ENCODE measurements at regions not wholly inside any gene's neighbourhood (a gene's known extent, or its start where the extent isn't known, plus 50 kb on each side); places are given as distances from the start of the nearest gene placed in this dataset.

DNA sequence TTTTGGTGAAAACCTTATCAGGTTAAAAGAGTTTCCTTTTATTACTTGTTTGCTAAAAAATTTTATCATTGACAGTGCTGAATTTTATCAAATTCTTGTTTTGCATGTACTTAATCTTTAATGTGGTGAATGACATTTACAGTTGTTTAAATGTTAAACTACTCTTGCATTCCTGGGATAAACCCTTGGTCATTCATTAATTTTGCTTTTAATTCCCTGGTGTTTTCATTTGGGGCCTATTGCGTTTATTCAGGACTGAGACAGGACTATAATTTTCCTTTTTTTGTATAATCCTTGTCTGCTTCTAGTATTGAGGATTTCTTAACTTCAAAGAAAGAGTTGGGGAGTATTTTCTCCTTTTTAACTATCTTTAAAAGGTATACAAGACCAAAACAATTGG lies 98.7 kb upstream of the TLL1 start:
- H3K4me2 ChIP-seq (ENCODE audit: unreplicated experiment), result no peak overlapping the region
- no peaks in the 10 kb centered on the region for H3K4me1 ChIP-seq (ENCODE audit: insufficient read depth)
- H3K27me3 ChIP-seq (replicated peaks; ENCODE audit: insufficient read depth), result no peaks in the 10 kb centered on the region
- H4K20me1 ChIP-seq (ENCODE audit: insufficient read depth), result no peaks in the 10 kb centered on the region
- no peak overlapping the region for H3K27ac ChIP-seq
- no peaks in the 10 kb centered on the region for H3K36me3 ChIP-seq (ENCODE audit: low read depth)
- no peaks in the 10 kb centered on the region for H3K9me2 ChIP-seq (ENCODE audit: insufficient read depth)
- in situ Hi-C loops (cut with MboI), result no loop called here
- DNase-seq, result no peak
- 5 to 6% methylated on average over 1 of the region's 1 CpG for WGBS, 2 experiments (ENCODE audit: low coverage in 1 of 2, low lambda C conversion rate in 2 of 2, missing lambda C conversion rate in 2 of 2)
- TF ChIP-seq EZH2phosphoT487 (IDR thresholded peaks at IDR 0.05; ENCODE audit: insufficient read depth, low read depth) (no peak), EZH2 (IDR thresholded peaks at IDR 0.05; ENCODE audit: insufficient read depth, poor library complexity, severe bottlenecking) (no peak)
- no peaks in the 10 kb centered on the region for H3K79me2 ChIP-seq (ENCODE audit: insufficient read depth)
- no peaks in the 10 kb centered on the region for H3F3A ChIP-seq (ENCODE audit: insufficient read depth)
- no peak overlapping the region for H2AFZ ChIP-seq
- no peak overlapping the region for H3K4me3 ChIP-seq
- no peaks in the 10 kb centered on the region for H3K9me3 ChIP-seq (ENCODE audit: low read depth)
- H3K9ac ChIP-seq, result no peak overlapping the region

GRCh38 chr4:165779950-165780670 lies 92.9 kb upstream of the TLL1 start:
- Histone ChIP-seq H3K9ac (no peak overlapping the region), H3K27me3 (replicated peaks; ENCODE audit: insufficient read depth) (no peaks in the 10 kb centered on the region), H3K4me2 (ENCODE audit: unreplicated experiment) (no peak overlapping the region), H3K27ac (no peak overlapping the region), H2AFZ (no peak overlapping the region), H4K20me1 (ENCODE audit: insufficient read depth) (no peaks in the 10 kb centered on the region), H3K9me2 (ENCODE audit: insufficient read depth) (no peaks in the 10 kb centered on the region; the same call in 1 of the 2 replicates), H3F3A (ENCODE audit: insufficient read depth) (no peaks in the 10 kb centered on the region), H3K9me3 (ENCODE audit: low read depth) (no peaks in the 10 kb centered on the region), H3K36me3 (ENCODE audit: low read depth) (no peaks in the 10 kb centered on the region), H3K4me1 (ENCODE audit: insufficient read depth) (no peaks in the 10 kb centered on the region), H3K4me3 (no peak overlapping the region), H3K79me2 (ENCODE audit: insufficient read depth) (no peaks in the 10 kb centered on the region)
- no peak for DNase-seq
- in situ Hi-C loops (cut with MboI), result no loop called here
- TF ChIP-seq EZH2 (IDR thresholded peaks at IDR 0.05; ENCODE audit: insufficient read depth, poor library complexity, severe bottlenecking), result no peak
- no peak for TF ChIP-seq EZH2phosphoT487 (IDR thresholded peaks at IDR 0.05; ENCODE audit: insufficient read depth, low read depth)
- WGBS, 2 experiments (ENCODE audit: low coverage in 1 of 2, low lambda C conversion rate in 2 of 2, missing lambda C conversion rate in 2 of 2), result 19 to 26% methylated on average over 5 of the region's 5 CpGs

DNA sequence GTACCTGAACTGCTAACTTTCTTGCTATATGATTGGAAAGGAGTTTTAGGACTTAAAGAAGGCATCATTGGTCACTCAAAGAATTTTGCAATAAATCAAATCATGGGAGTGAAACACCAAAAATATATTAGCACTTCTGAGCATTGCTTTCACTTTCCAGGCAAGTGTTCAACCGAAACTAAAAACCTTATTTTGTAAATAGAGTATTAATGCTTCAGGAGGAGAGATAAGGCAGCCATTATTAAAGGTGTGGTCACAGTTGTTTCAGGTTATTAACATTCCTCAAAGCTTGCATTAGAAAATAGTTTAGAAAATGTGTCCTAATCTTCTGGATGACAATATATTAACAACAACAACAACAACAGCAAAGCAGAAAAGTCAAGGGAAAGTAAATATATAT lies 92.3 kb upstream of the TLL1 start:
- H3K9me3 ChIP-seq (ENCODE audit: low read depth), result no peaks in the 10 kb centered on the region
- no peaks in the 10 kb centered on the region for H3K79me2 ChIP-seq (ENCODE audit: insufficient read depth)
- no peaks in the 10 kb centered on the region for H3K4me1 ChIP-seq (ENCODE audit: insufficient read depth)
- H3K9me2 ChIP-seq (ENCODE audit: insufficient read depth), result no peaks in the 10 kb centered on the region; the same call in 1 of the 2 replicates
- H3K9ac ChIP-seq, result no peak overlapping the region
- WGBS, 2 experiments (ENCODE audit: low coverage in 1 of 2, low lambda C conversion rate in 2 of 2, missing lambda C conversion rate in 2 of 2), result 0 to 4% methylated on average over 1 of the region's 1 CpG
- H3K27me3 ChIP-seq (replicated peaks; ENCODE audit: insufficient read depth), result no peaks in the 10 kb centered on the region
- TF ChIP-seq EZH2phosphoT487 (IDR thresholded peaks at IDR 0.05; ENCODE audit: insufficient read depth, low read depth) (no peak), EZH2 (IDR thresholded peaks at IDR 0.05; ENCODE audit: insufficient read depth, poor library complexity, severe bottlenecking) (no peak)
- no peaks in the 10 kb centered on the region for H3K36me3 ChIP-seq (ENCODE audit: low read depth)
- H3K27ac ChIP-seq, result no peak overlapping the region
- no peak overlapping the region for H2AFZ ChIP-seq
- no peaks in the 10 kb centered on the region for H3F3A ChIP-seq (ENCODE audit: insufficient read depth)
- H4K20me1 ChIP-seq (ENCODE audit: insufficient read depth), result no peaks in the 10 kb centered on the region
- DNase-seq, result no peak
- no peak overlapping the region for H3K4me3 ChIP-seq
- no peak overlapping the region for H3K4me2 ChIP-seq (ENCODE audit: unreplicated experiment)
- in situ Hi-C loops (cut with MboI), result no loop called here

DNA sequence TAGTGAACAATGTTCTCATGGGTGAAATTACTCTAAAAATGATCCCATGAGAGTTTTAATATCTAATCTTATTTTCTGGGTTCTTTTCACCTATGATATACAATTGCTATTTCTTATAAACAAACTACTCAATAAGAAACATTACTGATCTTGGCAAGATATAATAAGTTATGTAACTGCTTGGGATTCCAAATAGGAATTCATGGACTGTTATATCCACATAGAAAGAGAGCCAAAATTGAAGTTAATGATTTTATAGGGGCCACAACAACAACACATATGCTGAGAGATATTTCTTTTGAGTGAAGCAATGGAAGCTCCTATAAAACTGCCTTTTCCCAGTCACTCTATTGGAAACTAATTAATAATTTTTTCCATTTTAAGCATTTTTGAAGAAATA lies 90.4 kb upstream of the TLL1 start:
- Histone ChIP-seq H3K36me3 (ENCODE audit: low read depth) (no peaks in the 10 kb centered on the region), H3K4me1 (ENCODE audit: insufficient read depth) (no peaks in the 10 kb centered on the region), H3K27ac (no peak overlapping the region), H3F3A (ENCODE audit: insufficient read depth) (no peaks in the 10 kb centered on the region), H3K9me3 (ENCODE audit: low read depth) (no peaks in the 10 kb centered on the region), H4K20me1 (ENCODE audit: insufficient read depth) (no peaks in the 10 kb centered on the region), H3K79me2 (ENCODE audit: insufficient read depth) (no peaks in the 10 kb centered on the region), H3K9me2 (ENCODE audit: insufficient read depth) (no peaks in the 10 kb centered on the region; the same call in 1 of the 2 replicates), H3K4me2 (ENCODE audit: unreplicated experiment) (no peak overlapping the region), H3K9ac (no peak overlapping the region), H3K4me3 (no peak overlapping the region), H2AFZ (no peak overlapping the region), H3K27me3 (replicated peaks; ENCODE audit: insufficient read depth) (no peaks in the 10 kb centered on the region)
- in situ Hi-C loops (cut with MboI), result no loop called here
- TF ChIP-seq EZH2 (IDR thresholded peaks at IDR 0.05; ENCODE audit: insufficient read depth, poor library complexity, severe bottlenecking) (no peak), EZH2phosphoT487 (IDR thresholded peaks at IDR 0.05; ENCODE audit: insufficient read depth, low read depth) (no peak)
- DNase-seq, result no peak

GRCh38 chr4:165783626-165784025 lies 89.4 kb upstream of the TLL1 start:
- WGBS, 2 experiments (ENCODE audit: low coverage in 1 of 2, low lambda C conversion rate in 2 of 2, missing lambda C conversion rate in 2 of 2), result 9 to 13% methylated on average over 3 of the region's 3 CpGs
- Histone ChIP-seq H3K4me3 (no peak overlapping the region), H3K36me3 (ENCODE audit: low read depth) (no peaks in the 10 kb centered on the region), H3K4me1 (ENCODE audit: insufficient read depth) (no peaks in the 10 kb centered on the region), H3K27me3 (replicated peaks; ENCODE audit: insufficient read depth) (no peaks in the 10 kb centered on the region), H3K4me2 (ENCODE audit: unreplicated experiment) (no peak overlapping the region), H4K20me1 (ENCODE audit: insufficient read depth) (no peaks in the 10 kb centered on the region), H3K27ac (no peak overlapping the region), H3K9me3 (ENCODE audit: low read depth) (no peaks in the 10 kb centered on the region), H3F3A (ENCODE audit: insufficient read depth) (no peaks in the 10 kb centered on the region), H3K9me2 (ENCODE audit: insufficient read depth) (no peaks in the 10 kb centered on the region; the same call in 1 of the 2 replicates), H3K9ac (no peak overlapping the region), H3K79me2 (ENCODE audit: insufficient read depth) (no peaks in the 10 kb centered on the region), H2AFZ (no peak overlapping the region)
- TF ChIP-seq EZH2phosphoT487 (IDR thresholded peaks at IDR 0.05; ENCODE audit: insufficient read depth, low read depth) (no peak), EZH2 (IDR thresholded peaks at IDR 0.05; ENCODE audit: insufficient read depth, poor library complexity, severe bottlenecking) (no peak)
- in situ Hi-C loops (cut with MboI), result no loop called here
- DNase-seq, result no peak
